WTC11 (cell line): ENCODE measurements at regions not wholly inside any gene's neighbourhood (a gene's known extent, or its start where the extent isn't known, plus 50 kb on each side); places are given as distances from the start of the nearest gene placed in this dataset.

Experiments used
- ATAC-seq: fragments of 200-7000 bp; cut with Tn5 transposase; 2 replicates; pipeline ENCODE4 v1.10.0; 2021; ENCODE audit warnings: mild to moderate bottlenecking, moderate library complexity
- CTCF ChIA-PET: fragments of 300-600 bp; sonication (Branson Sonifier 250); formaldehyde crosslinking; loops from one replicate; lab custom pipeline; 2021; ENCODE audit warnings: antibody characterized with exemption; lab: Charles Lee
- POLR2A ChIA-PET: fragments of 350-600 bp; sonication (Branson Sonifier 250); formaldehyde crosslinking; loops from one replicate; lab custom pipeline; 2021; ENCODE audit warnings: antibody characterized with exemption; lab: Charles Lee
- DNase-seq: peaks from one replicate; pipeline ENCODE4 v3.0.0; 2021; ENCODE audit warnings: low spot score
- H3K27ac Mint-ChIP-seq: 2 replicates; pipeline ENCODE4 v1.8.0; 2021; ENCODE audit warnings: mixed read lengths
- H3K27me3 Mint-ChIP-seq: 2 replicates; pipeline ENCODE4 v1.8.0; 2021; ENCODE audit warnings: low read depth, mild to moderate bottlenecking, moderate library complexity, mixed read lengths
- H3K36me3 Mint-ChIP-seq: 2 replicates; pipeline ENCODE4 v1.8.0; 2021; ENCODE audit warnings: mixed read lengths
- H3K4me1 Mint-ChIP-seq: 2 replicates; pipeline ENCODE4 v1.8.0; 2022; ENCODE audit warnings: mixed read lengths
- H3K4me3 Mint-ChIP-seq: 2 replicates; pipeline ENCODE4 v1.8.0; 2021; ENCODE audit warnings: mild to moderate bottlenecking, moderate library complexity, mixed read lengths
- H3K9me3 Mint-ChIP-seq: 2 replicates; pipeline ENCODE4 v1.8.0; 2021; ENCODE audit warnings: mixed read lengths
- ATF2 ChIP-seq: sonication (generic); formaldehyde crosslinking; IDR thresholded peaks from 2 replicates; pipeline ENCODE4 v1.8.1; 2022; ENCODE audit warnings: low read depth, missing genetic modification reagents, borderline replicate concordance
- GTF2I ChIP-seq: fragments of 250-450 bp; sonication (Bioruptor Pico); conservative IDR thresholded peaks from 2 replicates; pipeline ENCODE4 v1.4.0; 2021; ENCODE audit warnings: mild to moderate bottlenecking
- HMGA2 ChIP-seq: fragments of 250-450 bp; sonication (Bioruptor Pico); IDR thresholded peaks from 2 replicates; pipeline ENCODE4 v1.4.0; 2021; ENCODE audit warnings: mild to moderate bottlenecking, moderate library complexity
- HMGXB4 ChIP-seq: sonication (generic); formaldehyde crosslinking; IDR thresholded peaks from 2 replicates; pipeline ENCODE4 v1.8.1; 2023; ENCODE audit warnings: mild to moderate bottlenecking, moderate library complexity, missing genetic modification reagents
- MAX ChIP-seq: sonication (generic); formaldehyde crosslinking; IDR thresholded peaks from 2 replicates; pipeline ENCODE4 v1.8.0; 2022; ENCODE audit warnings: mild to moderate bottlenecking, missing genetic modification reagents
- NFE2L1 ChIP-seq: sonication (generic); formaldehyde crosslinking; IDR thresholded peaks from 2 replicates; pipeline ENCODE4 v1.8.1; 2023; ENCODE audit warnings: missing genetic modification reagents
- NFYB ChIP-seq: sonication (generic); formaldehyde crosslinking; conservative IDR thresholded peaks from 2 replicates; pipeline ENCODE4 v1.8.0; 2022; ENCODE audit warnings: low read depth, missing genetic modification reagents
- SOX15 ChIP-seq: fragments of 250-450 bp; sonication (Bioruptor Pico); IDR thresholded peaks from 2 replicates; pipeline ENCODE4 v1.9.0; 2021; ENCODE audit warnings: mild to moderate bottlenecking
- STAT6 ChIP-seq: sonication (generic); formaldehyde crosslinking; conservative IDR thresholded peaks from 2 replicates; pipeline ENCODE4 v1.8.1; 2023; ENCODE audit warnings: mild to moderate bottlenecking, low read depth, missing genetic modification reagents, moderate library complexity
- TP53 ChIP-seq: sonication (generic); formaldehyde crosslinking; IDR thresholded peaks from 2 replicates; pipeline ENCODE4 v1.8.1; 2023; ENCODE audit warnings: mild to moderate bottlenecking, missing genetic modification reagents
- ZNF232 ChIP-seq: sonication (generic); formaldehyde crosslinking; IDR thresholded peaks from 2 replicates; pipeline ENCODE4 v1.8.0; 2022; ENCODE audit warnings: mild to moderate bottlenecking, missing genetic modification reagents
- ZNF281 ChIP-seq: sonication (generic); formaldehyde crosslinking; IDR thresholded peaks from 2 replicates; pipeline ENCODE4 v1.8.0; 2023; ENCODE audit warnings: mild to moderate bottlenecking, missing genetic modification reagents
- ZNF512 ChIP-seq: sonication (generic); formaldehyde crosslinking; IDR thresholded peaks from 2 replicates; pipeline ENCODE4 v1.8.1; 2022; ENCODE audit warnings: missing genetic modification reagents, borderline replicate concordance
- TF ChIP-seq, protein P1 (sequence below): sonication (generic); formaldehyde crosslinking; IDR thresholded peaks from 2 replicates; pipeline ENCODE4 v1.8.0; 2022; ENCODE audit warnings: mild to moderate bottlenecking, missing genetic modification reagents
- TF ChIP-seq, protein P2 (sequence below): fragments of 250-450 bp; sonication (Bioruptor Pico); IDR thresholded peaks from 2 replicates; pipeline ENCODE4 v1.9.0; 2021; ENCODE audit warnings: moderate library complexity, mild to moderate bottlenecking, inconsistent platforms, borderline replicate concordance
- TF ChIP-seq, protein P3 (sequence below): sonication (generic); formaldehyde crosslinking; IDR thresholded peaks from 2 replicates; pipeline ENCODE4 v1.8.1; 2023; ENCODE audit warnings: mild to moderate bottlenecking, missing genetic modification reagents, moderate library complexity

DNA sequence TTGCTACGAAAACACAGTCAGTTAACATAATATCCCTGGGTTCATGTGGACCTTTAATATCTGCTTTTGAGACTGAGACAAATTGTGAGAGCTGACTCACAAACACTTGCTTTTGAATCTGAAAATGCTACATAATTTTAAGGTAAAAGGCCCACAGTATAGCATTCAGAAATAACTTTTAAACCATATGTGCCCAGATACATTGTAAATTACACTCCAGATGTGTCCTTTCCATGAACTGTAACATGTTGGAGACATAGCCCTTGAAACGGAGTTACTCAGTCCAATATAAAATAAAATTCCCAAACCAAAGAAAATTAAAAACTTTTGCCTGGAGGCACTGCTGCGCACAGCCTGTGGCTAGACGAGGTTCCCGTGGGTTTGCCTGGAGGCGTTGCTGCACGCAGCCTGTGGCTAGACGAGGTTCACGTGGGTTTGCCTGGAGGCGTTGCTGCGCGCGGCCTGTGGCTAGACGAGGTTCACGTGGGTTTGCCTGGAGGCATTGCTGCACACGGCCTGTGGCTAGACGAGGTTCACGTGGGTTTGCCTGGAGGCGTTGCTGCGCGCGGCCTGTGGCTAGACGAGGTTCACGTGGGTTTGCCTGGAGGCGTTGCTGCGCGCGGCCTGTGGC is 131.9 kb upstream of the ALKAL2 start (continued):
- no peak for TF ChIP-seq ZNF281
- no peak for TF ChIP-seq HMGXB4 (CRISPR knock-in tag)
- no peak for TF ChIP-seq ATF2
- TF ChIP-seq, protein P1, sequence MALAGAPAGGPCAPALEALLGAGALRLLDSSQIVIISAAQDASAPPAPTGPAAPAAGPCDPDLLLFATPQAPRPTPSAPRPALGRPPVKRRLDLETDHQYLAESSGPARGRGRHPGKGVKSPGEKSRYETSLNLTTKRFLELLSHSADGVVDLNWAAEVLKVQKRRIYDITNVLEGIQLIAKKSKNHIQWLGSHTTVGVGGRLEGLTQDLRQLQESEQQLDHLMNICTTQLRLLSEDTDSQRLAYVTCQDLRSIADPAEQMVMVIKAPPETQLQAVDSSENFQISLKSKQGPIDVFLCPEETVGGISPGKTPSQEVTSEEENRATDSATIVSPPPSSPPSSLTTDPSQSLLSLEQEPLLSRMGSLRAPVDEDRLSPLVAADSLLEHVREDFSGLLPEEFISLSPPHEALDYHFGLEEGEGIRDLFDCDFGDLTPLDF (CRISPR knock-in tag), result no peak
- TF ChIP-seq, protein P2, sequence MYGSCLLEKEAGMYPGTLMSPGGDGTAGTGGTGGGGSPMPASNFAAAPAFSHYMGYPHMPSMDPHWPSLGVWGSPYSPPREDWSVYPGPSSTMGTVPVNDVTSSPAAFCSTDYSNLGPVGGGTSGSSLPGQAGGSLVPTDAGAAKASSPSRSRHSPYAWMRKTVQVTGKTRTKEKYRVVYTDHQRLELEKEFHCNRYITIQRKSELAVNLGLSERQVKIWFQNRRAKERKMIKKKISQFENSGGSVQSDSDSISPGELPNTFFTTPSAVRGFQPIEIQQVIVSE (CRISPR knock-in tag), result no peak
- no peak for TF ChIP-seq NFE2L1 (CRISPR knock-in tag)
- no peak for TF ChIP-seq HMGA2 (CRISPR knock-in tag)
- TF ChIP-seq GTF2I (CRISPR knock-in tag), result no peak
- TF ChIP-seq ZNF512 (CRISPR knock-in tag), result no peak

GRCh38 chr2:417662-418061 is 129.8 kb upstream of the ALKAL2 start:
- TF ChIP-seq, protein P3, sequence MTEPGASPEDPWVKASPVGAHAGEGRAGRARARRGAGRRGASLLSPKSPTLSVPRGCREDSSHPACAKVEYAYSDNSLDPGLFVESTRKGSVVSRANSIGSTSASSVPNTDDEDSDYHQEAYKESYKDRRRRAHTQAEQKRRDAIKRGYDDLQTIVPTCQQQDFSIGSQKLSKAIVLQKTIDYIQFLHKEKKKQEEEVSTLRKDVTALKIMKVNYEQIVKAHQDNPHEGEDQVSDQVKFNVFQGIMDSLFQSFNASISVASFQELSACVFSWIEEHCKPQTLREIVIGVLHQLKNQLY (CRISPR knock-in tag), result no peak
- no peak for TF ChIP-seq ZNF232
- TF ChIP-seq SOX15 (CRISPR knock-in tag), result no peak
- no peak overlapping the region for H3K27ac Mint-ChIP-seq
- ChIA-PET POLR2A (no interaction called here), CTCF (no interaction called here)
- no peaks in the 10 kb centered on the region for H3K36me3 Mint-ChIP-seq
- no peak for DNase-seq
- H3K27me3 Mint-ChIP-seq, result peaks cover 3% of the 10 kb centered on the region
- no peak for ATAC-seq
- no peaks in the 10 kb centered on the region for H3K9me3 Mint-ChIP-seq
- H3K4me1 Mint-ChIP-seq, result no peaks in the 10 kb centered on the region
- no peak overlapping the region for H3K4me3 Mint-ChIP-seq

- Mint-ChIP-seq H3K9me3 (peaks cover 4% of the 10 kb centered on the region; the same call in 1 of the 2 replicates), H3K27me3 (peaks cover 3% of the 10 kb centered on the region), H3K27ac (no peak overlapping the region), H3K36me3 (no peaks in the 10 kb centered on the region), H3K4me1 (no peaks in the 10 kb centered on the region), H3K4me3 (no peak overlapping the region)
- ChIA-PET POLR2A (no interaction called here), CTCF (no interaction called here)
- no peak for ATAC-seq
- no peak for DNase-seq
- no peak for TF ChIP-seq TP53 (CRISPR knock-in tag)
- TF ChIP-seq STAT6, result no peak
- TF ChIP-seq NFYB (CRISPR knock-in tag), result no peak
- no peak for TF ChIP-seq MAX
Measured at GRCh38 chr2:417006-417405, 129.1 kb upstream of the ALKAL2 start.
